ENCODE measurements at regions not wholly inside any gene's neighbourhood (a gene's known extent, or its start where the extent isn't known, plus 50 kb on each side); places are given as distances from the start of the nearest gene placed in this dataset.

DNA sequence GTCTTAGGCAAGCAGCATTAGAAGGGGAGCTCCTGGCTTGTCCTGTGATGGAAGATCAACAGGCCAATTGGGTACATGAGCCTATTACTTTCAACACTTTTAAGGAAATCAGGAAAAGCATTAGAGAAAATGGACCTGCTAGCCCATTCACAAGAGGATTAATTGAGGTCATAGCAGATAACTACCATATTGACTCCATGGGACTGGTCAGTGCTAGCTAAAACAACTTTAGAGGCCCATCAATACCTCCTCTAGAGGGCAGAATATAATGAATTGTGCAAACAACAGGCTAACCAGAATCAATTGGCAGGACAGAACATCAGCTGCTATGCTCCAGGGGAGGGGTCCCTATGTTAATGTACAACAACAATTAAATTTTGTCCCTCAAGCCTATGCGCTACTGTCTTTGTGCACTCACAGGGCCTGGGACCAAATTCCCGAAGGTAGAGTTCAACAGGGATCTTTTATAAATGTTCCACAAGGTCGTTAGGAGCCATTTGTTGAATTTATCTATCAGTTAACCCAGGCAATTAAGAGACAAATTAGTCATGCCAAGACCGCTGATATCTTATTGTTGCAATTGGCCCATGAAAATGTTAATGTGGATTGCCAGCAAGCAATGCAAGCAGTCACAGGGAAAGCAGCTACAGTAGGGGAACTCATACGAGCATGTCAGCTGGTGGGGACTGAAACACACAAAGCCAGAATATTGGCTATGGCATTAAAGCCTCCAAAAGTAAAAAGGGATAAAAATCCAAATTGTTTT, 106.6 kb upstream of the BTN3A2 start:
- DNase-seq (ENCODE audit: low read depth), result no peak
- H3K4me3 ChIP-seq (ENCODE audit: low read depth, low read length), result no peak overlapping the region
- TF ChIP-seq, protein P1, sequence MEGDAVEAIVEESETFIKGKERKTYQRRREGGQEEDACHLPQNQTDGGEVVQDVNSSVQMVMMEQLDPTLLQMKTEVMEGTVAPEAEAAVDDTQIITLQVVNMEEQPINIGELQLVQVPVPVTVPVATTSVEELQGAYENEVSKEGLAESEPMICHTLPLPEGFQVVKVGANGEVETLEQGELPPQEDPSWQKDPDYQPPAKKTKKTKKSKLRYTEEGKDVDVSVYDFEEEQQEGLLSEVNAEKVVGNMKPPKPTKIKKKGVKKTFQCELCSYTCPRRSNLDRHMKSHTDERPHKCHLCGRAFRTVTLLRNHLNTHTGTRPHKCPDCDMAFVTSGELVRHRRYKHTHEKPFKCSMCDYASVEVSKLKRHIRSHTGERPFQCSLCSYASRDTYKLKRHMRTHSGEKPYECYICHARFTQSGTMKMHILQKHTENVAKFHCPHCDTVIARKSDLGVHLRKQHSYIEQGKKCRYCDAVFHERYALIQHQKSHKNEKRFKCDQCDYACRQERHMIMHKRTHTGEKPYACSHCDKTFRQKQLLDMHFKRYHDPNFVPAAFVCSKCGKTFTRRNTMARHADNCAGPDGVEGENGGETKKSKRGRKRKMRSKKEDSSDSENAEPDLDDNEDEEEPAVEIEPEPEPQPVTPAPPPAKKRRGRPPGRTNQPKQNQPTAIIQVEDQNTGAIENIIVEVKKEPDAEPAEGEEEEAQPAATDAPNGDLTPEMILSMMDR (conservative IDR thresholded peaks at IDR 0.05; ENCODE audit: low read depth, low read length), result peak; percentile 52

DNA sequence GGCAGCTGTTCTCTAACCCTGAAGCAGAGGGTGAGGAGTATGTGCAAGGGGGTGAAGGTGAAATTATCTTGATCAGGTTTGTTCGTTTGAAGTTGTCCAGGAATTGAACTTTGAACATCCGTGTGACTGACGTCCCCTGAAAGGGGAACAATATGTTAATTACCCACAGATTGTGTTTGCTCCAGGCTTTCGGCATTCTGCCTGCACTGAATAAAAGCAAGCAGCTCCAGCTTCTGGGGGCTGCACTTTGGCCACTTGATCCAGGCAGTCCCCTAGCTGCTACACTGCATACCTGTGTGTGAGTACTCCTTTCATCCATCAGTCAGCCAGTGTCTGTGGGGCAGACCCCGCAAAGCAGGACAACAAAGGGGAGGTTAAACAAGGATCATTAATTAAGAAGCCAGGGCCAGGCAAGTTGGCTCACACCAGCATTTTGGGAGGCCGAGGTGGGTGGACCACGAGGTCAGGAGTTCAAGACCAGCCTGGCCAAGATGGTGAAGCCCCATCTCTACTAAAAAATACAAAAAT, 104.8 kb upstream of the BTN3A2 start:
- no peak for DNase-seq (ENCODE audit: low read depth)
- no peak overlapping the region for H3K4me3 ChIP-seq (ENCODE audit: low read depth, low read length)
- TF ChIP-seq, protein P1 (conservative IDR thresholded peaks at IDR 0.05; ENCODE audit: low read depth, low read length), result no peak

DNA sequence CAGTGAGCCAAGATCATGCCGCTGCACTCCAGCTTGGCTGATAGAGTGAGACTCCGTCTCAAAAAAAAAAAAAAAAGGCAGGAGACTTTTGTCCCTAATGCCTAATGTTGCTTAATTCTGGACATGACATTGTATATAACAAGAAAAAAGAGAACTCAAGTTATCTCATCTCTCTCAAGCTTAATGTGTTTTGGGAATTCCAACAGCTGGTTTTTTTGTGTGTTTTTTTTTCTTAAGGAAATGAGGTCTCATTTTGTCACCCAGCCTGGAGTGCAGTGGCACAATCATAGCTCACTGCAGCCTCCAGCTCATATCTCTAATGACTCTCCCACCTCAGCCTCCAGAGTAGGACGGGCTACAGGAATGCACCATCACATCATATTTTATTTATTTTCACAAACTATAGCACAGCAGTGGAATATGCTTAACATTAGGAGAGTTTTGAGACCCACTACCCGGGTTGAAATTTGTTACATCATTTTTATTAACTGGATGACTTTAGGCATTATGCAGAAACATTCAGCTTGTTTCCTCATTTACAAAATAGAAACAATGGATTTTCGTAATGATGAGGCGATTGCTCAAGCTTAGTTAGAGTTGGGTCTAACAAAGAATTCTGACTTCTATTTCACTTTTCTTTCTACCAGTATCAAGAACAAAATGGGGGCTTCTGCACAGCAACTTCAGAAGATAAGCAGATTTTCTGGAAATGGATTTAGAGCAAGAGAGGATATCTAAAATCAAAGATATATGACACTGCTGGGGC, 104.1 kb upstream of the BTN3A2 start:
- no peak for DNase-seq (ENCODE audit: low read depth)
- no peak overlapping the region for H3K4me3 ChIP-seq (ENCODE audit: low read depth, low read length)
- TF ChIP-seq, protein P1 (conservative IDR thresholded peaks at IDR 0.05; ENCODE audit: low read depth, low read length), result no peak

DNA sequence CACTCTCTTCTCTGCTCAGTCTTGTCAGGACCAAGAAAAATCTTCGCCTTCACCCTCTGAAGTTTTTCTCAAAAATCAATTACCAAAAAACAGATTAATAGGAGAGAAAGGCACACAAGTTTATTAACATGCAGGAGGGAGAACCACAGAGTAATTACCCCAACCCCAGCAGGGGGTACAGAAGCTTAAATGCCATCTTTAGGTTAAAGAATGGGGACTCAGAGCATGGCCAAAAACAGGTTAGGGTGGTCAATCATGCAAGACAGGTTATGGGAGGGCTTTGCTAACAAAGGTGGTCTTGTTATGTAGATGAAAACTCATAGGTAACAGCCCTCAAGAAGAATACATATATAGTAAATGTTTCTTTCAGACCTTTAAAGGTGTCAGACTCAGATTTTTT, 100.5 kb upstream of the BTN3A2 start:
- no peak overlapping the region for H3K4me3 ChIP-seq (ENCODE audit: low read depth, low read length)
- no peak for DNase-seq (ENCODE audit: low read depth)
- TF ChIP-seq, protein P1 (conservative IDR thresholded peaks at IDR 0.05; ENCODE audit: low read depth, low read length), result no peak

DNA sequence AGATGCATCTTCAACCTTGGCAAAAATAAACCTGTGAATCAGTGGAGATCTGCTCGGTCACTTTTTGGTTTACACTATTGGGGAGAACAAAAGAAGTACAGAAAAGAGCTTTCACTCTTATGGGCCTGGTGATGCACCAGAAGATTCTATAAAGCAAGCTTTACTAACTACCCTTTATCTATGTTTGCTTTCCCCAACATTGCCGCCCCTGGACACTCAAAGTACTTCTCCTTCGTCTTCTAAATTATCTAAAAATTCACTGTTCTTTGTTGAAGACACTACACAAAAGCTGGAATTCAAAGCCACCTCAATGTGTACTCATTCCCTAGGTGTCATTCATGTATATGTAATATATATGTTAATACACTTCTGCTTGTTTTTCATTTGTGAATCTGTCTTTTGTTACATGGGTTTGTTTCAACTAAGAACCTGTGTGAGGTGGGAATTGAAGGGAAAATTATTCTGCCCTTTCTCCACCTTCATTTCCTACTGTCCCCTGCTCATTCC, 97.9 kb upstream of the BTN3A2 start:
- H3K4me3 ChIP-seq (ENCODE audit: low read depth, low read length), result no peak overlapping the region
- TF ChIP-seq, protein P1 (conservative IDR thresholded peaks at IDR 0.05; ENCODE audit: low read depth, low read length), result no peak
- DNase-seq (ENCODE audit: low read depth), result no peak

DNA sequence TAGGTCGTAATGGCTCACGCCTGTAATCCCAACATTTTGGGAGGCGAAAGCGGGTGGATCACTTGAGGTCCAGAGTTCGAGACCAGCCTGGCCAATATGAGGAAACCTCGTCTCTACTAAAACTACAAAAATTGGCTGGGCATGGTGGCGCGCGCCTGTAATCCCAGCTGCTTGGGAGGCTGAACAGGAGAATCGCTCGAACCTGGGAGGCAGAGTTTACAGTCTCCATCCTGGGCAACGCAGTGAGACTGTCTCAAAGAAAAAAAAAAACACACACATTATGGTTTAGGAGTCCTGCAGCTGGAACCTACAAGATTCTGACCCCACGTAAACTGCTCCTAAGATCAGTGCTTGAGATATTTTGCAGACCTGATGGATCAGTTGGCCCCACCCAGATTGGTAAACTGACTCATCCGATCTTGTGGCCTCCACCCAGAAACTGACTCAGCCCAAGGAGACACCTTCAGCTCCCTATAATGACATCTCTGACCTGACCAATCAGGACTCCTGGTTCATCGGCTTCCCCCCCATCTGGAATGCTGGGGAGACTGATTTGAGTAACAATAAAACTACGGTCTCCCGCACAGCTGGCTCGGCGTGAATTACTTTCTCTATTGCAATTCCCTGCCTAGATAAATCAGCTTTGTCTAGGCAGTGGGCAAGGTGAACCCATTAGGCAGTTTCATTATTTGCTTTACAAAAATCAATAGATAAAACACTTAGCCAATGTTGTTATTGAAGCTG, 96.2 kb upstream of the BTN3A2 start:
- H3K4me3 ChIP-seq (ENCODE audit: low read depth, low read length), result no peak overlapping the region

More for the DNA sequence above, 96.2 kb upstream of the BTN3A2 start:
- no peak for DNase-seq (ENCODE audit: low read depth)
- TF ChIP-seq, protein P1 (conservative IDR thresholded peaks at IDR 0.05; ENCODE audit: low read depth, low read length), result no peak
